Right cardiac atrium (tissue), 5 donors: ENCODE measurements at regions not wholly inside any gene's neighbourhood (a gene's known extent, or its start where the extent isn't known, plus 50 kb on each side); places are given as distances from the start of the nearest gene placed in this dataset.
"Not testable (repeated sequence)": the region's sequence is repeated elsewhere in the genome, so short reads cannot be mapped to it uniquely, and the experiment has no call there.

Source experiments
- ATAC-seq, 2 donors: fragments of 200-7000 bp; cut with Tn5 transposase; one replicate each; pipeline versions ENCODE4 v1.8.0 to v1.9.1; 2020; ENCODE audit warnings: moderate library complexity in 2 of 2, mild to moderate bottlenecking in 1 of 2
- DNase-seq, 3 donors: peaks; one replicate each; pipeline ENCODE4 v3.0.0-alpha.2; 2020
- H3K27ac ChIP-seq: one replicate; pipeline ENCODE4 v1.5.1; 2013; ENCODE audit warnings: mild to moderate bottlenecking, low read length, control low read depth, moderate library complexity
- H3K27me3 ChIP-seq: one replicate; pipeline ENCODE4 v1.6.1; 2013; ENCODE audit not compliant: control insufficient read depth, insufficient read depth
- H3K4me1 ChIP-seq: one replicate; pipeline ENCODE4 v1.6.1; 2013; ENCODE audit warnings: low read length; ENCODE audit not compliant: control insufficient read depth, insufficient read depth
- H3K4me3 ChIP-seq: one replicate; pipeline ENCODE4 v1.5.1; 2013; ENCODE audit warnings: low read length, control low read depth
- H3K9me3 ChIP-seq: one replicate; pipeline ENCODE4 v1.6.1; 2013; ENCODE audit warnings: low read length; ENCODE audit not compliant: control insufficient read depth
- WGBS: extraction: QIAGEN DNeasy Blood & Tissue Kit; methylation state at CpG from one replicate; pipeline ENCODE4 v1.1.7; 2013; 5-methylcytosine and 5-hydroxymethylcytosine counted together
- intact Hi-C, 4 donors: fragments of 100-400 bp; cut with DNase I; formaldehyde crosslinking; loops; one replicate each; pipeline versions ENCODE4 v1.11.0 to v1.14.0; 2022 to 2023
- donor health status: healthy with polysubstance abuse.
- donor health status: DM: no; HTN: yes; CAD: no.
- donor health status: DM: no; HTN: no; CAD: no.
- donor health status: DM: no; HTN: yes; CAD: no; lungs with severe emphysema.
- donor health status: DM: yes; HTN: yes; CAD: no.

- DNase-seq, result no peak
- 33% methylated on average over 1 of the region's 1 CpG for WGBS
- no peaks in the 10 kb centered on the region for H3K27me3 ChIP-seq
- no peak overlapping the region for H3K27ac ChIP-seq
- intact Hi-C loops, result no loop called here
- H3K9me3 ChIP-seq, result no peaks in the 10 kb centered on the region
- no peak for ATAC-seq
- no peak overlapping the region for H3K4me3 ChIP-seq
- no peaks in the 10 kb centered on the region for H3K4me1 ChIP-seq
Measured at GRCh38 chrX:51151734-51152133, 180.9 kb upstream of the NUDT10 start.

GRCh38 chrX:51155157-51155556 lies 177.5 kb upstream of the NUDT10 start:
- no peak overlapping the region for H3K27ac ChIP-seq
- no peaks in the 10 kb centered on the region for H3K9me3 ChIP-seq
- no peaks in the 10 kb centered on the region for H3K4me1 ChIP-seq
- no peak for DNase-seq
- H3K27me3 ChIP-seq, result no peaks in the 10 kb centered on the region
- intact Hi-C loops, result no loop called here
- WGBS, result 89% methylated on average over 1 of the region's 1 CpG
- no peak overlapping the region for H3K4me3 ChIP-seq
- no peak for ATAC-seq

DNA sequence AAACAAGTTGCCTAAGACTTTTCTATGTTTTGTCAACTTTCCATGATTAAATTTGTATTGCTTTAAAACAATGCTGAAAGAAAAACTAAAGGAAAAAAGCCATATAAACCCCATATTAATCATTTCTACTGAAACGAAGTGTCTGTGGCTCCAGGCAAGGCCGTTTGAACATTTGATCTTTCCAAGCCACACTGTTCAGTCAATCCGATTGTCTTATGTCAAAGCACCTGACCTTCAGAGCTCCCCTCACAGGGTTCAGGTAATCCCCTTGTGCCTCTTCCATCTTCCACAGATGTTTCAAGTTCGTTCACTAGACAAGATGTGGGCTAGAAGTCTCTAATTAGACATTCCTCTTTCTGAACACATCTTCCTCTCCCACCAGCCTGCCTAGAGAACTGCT lies 177.1 kb upstream of the NUDT10 start:
- Histone ChIP-seq H3K27ac (no peak overlapping the region), H3K4me1 (no peaks in the 10 kb centered on the region), H3K4me3 (no peak overlapping the region), H3K27me3 (no peaks in the 10 kb centered on the region), H3K9me3 (no peaks in the 10 kb centered on the region)
- ATAC-seq, result no peak
- DNase-seq, result no peak
- 72% methylated on average over 4 of the region's 4 CpGs for WGBS
- intact Hi-C loops, result no loop called here

DNA sequence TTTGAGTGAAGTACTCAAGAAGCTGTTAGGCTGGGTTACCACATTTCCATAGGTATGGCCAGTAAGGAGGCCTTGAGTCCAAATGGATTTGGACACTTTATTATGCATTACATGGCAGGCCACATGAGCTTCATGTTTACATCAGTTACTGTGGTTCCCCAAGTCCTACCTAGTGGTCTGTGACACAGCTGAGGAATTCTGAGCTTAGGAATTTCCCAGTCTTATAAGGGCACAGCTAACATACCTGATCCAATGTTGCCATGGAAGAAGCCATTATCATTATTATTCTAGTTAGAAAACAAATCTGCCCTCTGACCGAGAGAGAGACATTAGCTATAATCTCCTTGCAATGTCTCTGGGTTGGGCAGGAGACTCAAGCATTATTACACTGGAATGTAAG lies 174.4 kb upstream of the NUDT10 start:
- H3K4me3 ChIP-seq, result no peak overlapping the region
- H3K9me3 ChIP-seq, result no peaks in the 10 kb centered on the region
- intact Hi-C loops, result no loop called here
- H3K27me3 ChIP-seq, result no peaks in the 10 kb centered on the region
- 80% methylated on average over 1 of the region's 1 CpG for WGBS
- DNase-seq (no peak), ATAC-seq (no peak)
- no peak overlapping the region for H3K27ac ChIP-seq
- no peaks in the 10 kb centered on the region for H3K4me1 ChIP-seq

DNA sequence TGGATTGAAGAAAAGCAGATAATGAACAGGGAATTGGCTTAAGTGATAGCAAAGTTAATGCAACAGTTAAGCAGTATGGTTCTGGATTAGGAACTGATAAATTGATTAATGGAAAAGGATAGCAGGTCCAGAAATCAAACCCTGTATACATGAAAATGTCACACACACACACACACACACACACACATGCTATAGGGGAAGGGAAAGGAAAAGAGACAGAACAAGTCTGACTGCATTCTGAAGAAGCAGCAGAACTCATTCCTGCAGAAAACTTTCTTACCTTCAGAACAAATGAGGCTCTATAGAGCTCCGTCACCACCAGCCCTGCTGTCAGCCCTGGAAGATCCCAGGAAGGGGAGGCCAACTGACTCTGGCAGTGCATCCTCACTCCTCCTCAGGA lies 173.2 kb upstream of the NUDT10 start:
- H3K27ac ChIP-seq, result not testable (repeated sequence)
- WGBS, result no CpG with 5 or more reads among the region's 1 CpG

GRCh38 chrX:51163730-51164129 lies 168.9 kb upstream of the NUDT10 start:
- WGBS, result 84% methylated on average over 6 of the region's 6 CpGs
- DNase-seq (no peak), ATAC-seq (no peak)
- intact Hi-C loops, result no loop called here
- no peaks in the 10 kb centered on the region for H3K4me1 ChIP-seq
- H3K27ac ChIP-seq, result no peak overlapping the region
- H3K9me3 ChIP-seq, result no peaks in the 10 kb centered on the region
- no peaks in the 10 kb centered on the region for H3K27me3 ChIP-seq
- no peak overlapping the region for H3K4me3 ChIP-seq

More for the DNA sequence above, 173.2 kb upstream of the NUDT10 start:
- DNase-seq, H3K4me1 ChIP-seq, intact Hi-C loops, ATAC-seq, H3K4me3 ChIP-seq, H3K27me3 ChIP-seq, H3K9me3 ChIP-seq: not testable (repeated sequence)

DNA sequence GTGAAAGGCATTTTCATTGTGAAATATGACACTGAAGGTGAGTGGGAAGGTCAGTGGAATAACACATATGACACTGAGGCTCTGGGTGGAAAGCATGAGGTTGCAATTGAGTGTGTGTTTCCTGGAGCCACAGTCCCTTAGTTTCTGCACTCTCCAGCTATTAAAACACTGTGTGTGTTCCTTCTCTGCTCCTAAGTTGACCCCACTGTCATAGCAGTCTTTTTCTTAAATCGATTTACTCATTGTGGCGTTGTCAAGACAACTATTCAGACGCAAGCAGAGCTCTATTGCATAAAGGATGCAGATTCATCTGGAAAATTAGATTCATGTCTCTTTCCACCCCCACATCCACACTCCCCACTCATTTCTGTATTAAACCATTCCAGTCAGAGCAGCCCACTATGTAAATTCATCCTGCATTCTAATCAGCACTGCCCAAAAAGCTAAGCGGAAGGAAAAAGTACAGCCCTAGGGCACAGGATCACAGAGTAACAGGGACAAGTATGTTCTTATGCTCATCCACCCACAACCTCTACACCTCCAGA lies 154.2 kb upstream of the NUDT10 start:
- H3K4me3 ChIP-seq, DNase-seq, H3K9me3 ChIP-seq, H3K4me1 ChIP-seq, ATAC-seq, intact Hi-C loops, H3K27ac ChIP-seq, H3K27me3 ChIP-seq: not testable (repeated sequence)
- whole genome bisulfite sequencing, result 80% methylated on average over 4 of the region's 4 CpGs

DNA sequence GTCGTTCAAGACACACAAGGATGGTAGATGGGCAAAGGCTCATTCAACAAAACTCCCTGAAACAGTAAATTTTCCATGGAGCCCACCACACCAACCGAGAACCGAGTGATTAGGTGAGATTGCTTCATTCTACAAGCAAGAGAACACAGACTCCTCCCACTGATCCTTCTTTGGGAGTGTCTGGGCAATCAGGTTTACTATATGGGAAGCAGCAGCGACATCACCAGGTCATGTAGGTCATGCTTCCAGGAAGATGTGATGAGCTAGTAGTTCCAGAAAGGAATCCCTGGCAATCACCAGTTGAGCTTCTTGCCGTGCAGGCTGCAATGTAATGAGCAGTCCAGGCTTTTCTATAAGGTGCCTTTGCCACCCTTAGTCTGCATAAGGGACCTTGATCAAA lies 152.8 kb upstream of the NUDT10 start:
- intact Hi-C loops, DNase-seq, H3K4me3 ChIP-seq, H3K9me3 ChIP-seq, H3K27me3 ChIP-seq, ATAC-seq, H3K27ac ChIP-seq, H3K4me1 ChIP-seq: not testable (repeated sequence)
- 65% methylated on average over 4 of the region's 5 CpGs for WGBS

DNA sequence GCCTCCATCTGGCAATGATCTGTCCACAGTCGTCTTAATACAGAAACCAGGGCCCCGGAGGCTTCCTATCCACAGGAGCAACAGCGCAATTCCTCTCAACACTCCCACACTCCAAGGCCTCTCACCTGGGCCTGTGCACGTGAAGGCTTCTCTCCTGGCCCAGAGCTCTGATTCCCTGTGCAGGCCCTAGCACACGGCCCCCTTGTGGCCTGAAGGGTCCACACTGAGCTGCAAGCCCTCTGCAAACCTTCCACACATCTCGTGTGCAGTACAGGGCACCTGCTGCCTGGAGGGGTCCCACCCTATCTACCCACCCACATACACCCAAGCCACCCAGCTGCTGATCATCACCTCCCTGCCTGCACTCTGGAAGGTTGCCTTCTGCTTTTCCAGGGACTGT lies 150.1 kb upstream of the NUDT10 start:
- no peak overlapping the region for H3K4me3 ChIP-seq
- H3K4me1 ChIP-seq, result no peaks in the 10 kb centered on the region
- H3K27me3 ChIP-seq, result no peaks in the 10 kb centered on the region
- DNase-seq (no peak), ATAC-seq (no peak)
- intact Hi-C loops, result no loop called here
- no peak overlapping the region for H3K27ac ChIP-seq
- WGBS, result 53% methylated on average over 6 of the region's 6 CpGs
- no peaks in the 10 kb centered on the region for H3K9me3 ChIP-seq

GRCh38 chrX:51192104-51192503 lies 140.5 kb upstream of the NUDT10 start:
- Histone ChIP-seq H3K27me3 (no peaks in the 10 kb centered on the region), H3K27ac (no peak overlapping the region), H3K4me3 (no peak overlapping the region), H3K9me3 (no peaks in the 10 kb centered on the region), H3K4me1 (no peaks in the 10 kb centered on the region)
- WGBS, result 78% methylated on average over 1 of the region's 1 CpG
- ATAC-seq (no peak), DNase-seq (no peak)
- intact Hi-C loops, result no loop called here

DNA sequence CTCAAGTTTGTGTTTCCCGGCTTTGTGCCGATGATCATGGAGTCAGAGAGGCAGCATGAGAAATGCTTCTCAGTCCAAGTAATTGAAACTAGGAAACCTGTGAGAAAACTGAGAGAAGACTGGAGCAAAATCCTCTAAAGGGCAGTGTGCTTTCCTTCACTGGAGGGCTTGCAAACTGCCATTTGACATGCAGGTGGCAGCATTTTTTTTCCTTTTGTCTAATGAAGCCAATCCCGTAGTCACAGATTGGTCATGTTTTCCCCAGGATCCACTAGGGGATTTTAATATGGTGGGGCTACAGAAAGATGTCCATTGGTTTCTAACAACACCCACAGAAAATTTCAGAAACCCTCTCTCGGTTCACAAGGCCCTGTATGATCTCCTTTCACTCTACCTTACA lies 117.4 kb upstream of the NUDT10 start:
- DNase-seq, result no peak
- intact Hi-C loops, result no loop called here
- Histone ChIP-seq H3K27me3 (no peaks in the 10 kb centered on the region), H3K4me3 (no peak overlapping the region), H3K9me3 (no peaks in the 10 kb centered on the region), H3K27ac (no peak overlapping the region), H3K4me1 (no peaks in the 10 kb centered on the region)
- WGBS, result 59% methylated on average over 4 of the region's 4 CpGs
- no peak for ATAC-seq

- WGBS, result 94% methylated on average over 2 of the region's 2 CpGs
- DNase-seq (no peak), ATAC-seq (no peak)
- Histone ChIP-seq H3K4me1 (no peaks in the 10 kb centered on the region), H3K27me3 (no peaks in the 10 kb centered on the region), H3K27ac (no peak overlapping the region), H3K4me3 (no peak overlapping the region), H3K9me3 (no peaks in the 10 kb centered on the region)
- intact Hi-C loops, result no loop called here
Measured at GRCh38 chrX:51215856-51216255, 116.8 kb upstream of the NUDT10 start.
